ENCODE measurements at regions not wholly inside any gene's neighbourhood (a gene's known extent, or its start where the extent isn't known, plus 50 kb on each side); places are given as distances from the start of the nearest gene placed in this dataset.

DNA sequence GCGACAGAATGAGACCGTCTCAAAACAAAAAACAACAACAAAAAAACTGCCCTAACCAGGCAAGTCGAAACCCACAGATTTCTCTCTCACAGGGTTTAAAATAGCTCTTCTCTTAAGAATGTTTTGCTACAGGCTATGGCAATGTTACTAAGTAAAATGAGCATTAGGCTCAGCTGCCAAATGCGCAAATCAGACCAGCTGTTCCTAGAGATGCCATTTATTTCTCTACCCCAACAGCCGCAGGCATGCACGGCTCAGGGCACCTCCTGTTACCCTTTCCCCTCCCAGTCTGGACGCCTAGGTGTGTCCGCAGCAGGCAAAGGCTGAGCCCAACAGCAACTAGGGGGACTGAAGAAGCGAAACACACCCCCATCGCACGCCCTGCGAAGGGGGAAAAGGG, 168.3 kb upstream of the MBL2 start:
- no peak for TF ChIP-seq TAF1 (IDR thresholded peaks at IDR 0.05; ENCODE audit: low read depth, low read length)
- no peak for TF ChIP-seq POLR2AphosphoS5 (IDR thresholded peaks at IDR 0.05; ENCODE audit: low read depth, low read length)
- TF ChIP-seq POLR2A (IDR thresholded peaks at IDR 0.05; ENCODE audit: low read depth, low read length) = no peak
